Stomach (tissue), 4 donors: ENCODE measurements at regions not wholly inside any gene's neighbourhood (a gene's known extent, or its start where the extent isn't known, plus 50 kb on each side); places are given as distances from the start of the nearest gene placed in this dataset.

ENCODE experiments used
- POLR2AphosphoS5 ChIP-seq, 3 donors: sonication (generic); formaldehyde crosslinking; IDR thresholded peaks; one replicate each; pipeline ENCODE4 v1.6.1; 2016; ENCODE audit warnings: antibody characterized with exemption in 3 of 3
- TF ChIP-seq, protein P1 (sequence below), 7 experiments: fragments of 450-650 bp in 4 of 7; fragments of 200-600 bp in 3 of 7; sonication (generic) in 3 of 7; IDR thresholded peaks; one replicate each; pipeline ENCODE4 v1.5.1; 2016 to 2019; ENCODE audit warnings: antibody characterized with exemption in 7 of 7, control low read depth in 2 of 7, mild to moderate bottlenecking in 1 of 7

DNA sequence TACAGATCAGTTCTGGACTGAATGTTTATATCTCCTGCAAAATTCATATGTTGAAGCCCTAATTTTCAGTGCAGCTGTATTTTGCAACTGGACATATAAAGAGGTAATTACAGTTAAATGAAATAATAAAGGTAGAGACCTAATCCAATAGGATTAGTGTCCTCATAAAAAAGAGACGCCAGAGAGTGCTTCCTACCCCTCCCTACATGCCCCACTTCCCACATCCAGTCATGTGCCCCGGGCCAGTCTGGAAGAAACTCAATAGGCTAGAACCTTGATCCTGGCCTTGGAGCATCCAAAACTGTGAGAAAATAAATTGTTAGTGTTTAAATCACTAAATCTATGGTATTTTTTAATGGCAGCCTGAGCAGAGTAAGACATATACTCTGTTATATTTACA lies 172.3 kb downstream of the ALG10B start:
- TF ChIP-seq, protein P1, sequence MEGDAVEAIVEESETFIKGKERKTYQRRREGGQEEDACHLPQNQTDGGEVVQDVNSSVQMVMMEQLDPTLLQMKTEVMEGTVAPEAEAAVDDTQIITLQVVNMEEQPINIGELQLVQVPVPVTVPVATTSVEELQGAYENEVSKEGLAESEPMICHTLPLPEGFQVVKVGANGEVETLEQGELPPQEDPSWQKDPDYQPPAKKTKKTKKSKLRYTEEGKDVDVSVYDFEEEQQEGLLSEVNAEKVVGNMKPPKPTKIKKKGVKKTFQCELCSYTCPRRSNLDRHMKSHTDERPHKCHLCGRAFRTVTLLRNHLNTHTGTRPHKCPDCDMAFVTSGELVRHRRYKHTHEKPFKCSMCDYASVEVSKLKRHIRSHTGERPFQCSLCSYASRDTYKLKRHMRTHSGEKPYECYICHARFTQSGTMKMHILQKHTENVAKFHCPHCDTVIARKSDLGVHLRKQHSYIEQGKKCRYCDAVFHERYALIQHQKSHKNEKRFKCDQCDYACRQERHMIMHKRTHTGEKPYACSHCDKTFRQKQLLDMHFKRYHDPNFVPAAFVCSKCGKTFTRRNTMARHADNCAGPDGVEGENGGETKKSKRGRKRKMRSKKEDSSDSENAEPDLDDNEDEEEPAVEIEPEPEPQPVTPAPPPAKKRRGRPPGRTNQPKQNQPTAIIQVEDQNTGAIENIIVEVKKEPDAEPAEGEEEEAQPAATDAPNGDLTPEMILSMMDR (IDR thresholded peaks at IDR 0.05) = no peak
- TF ChIP-seq POLR2AphosphoS5 (IDR thresholded peaks at IDR 0.05) = no peak
